Memory B cell (primary cell): ENCODE measurements at regions not wholly inside any gene's neighbourhood (a gene's known extent, or its start where the extent isn't known, plus 50 kb on each side); places are given as distances from the start of the nearest gene placed in this dataset.

Experiments
- ATAC-seq: fragments of 150-1000 bp; cut with Tn5 transposase; 2 replicates; pipeline ENCODE4 v1.10.0; 2021; ENCODE audit warnings: low read depth, mild to moderate bottlenecking, moderate library complexity
- DNase-seq, 2 donors: peaks; one replicate each; pipeline ENCODE4 v3.0.0; 2022; ENCODE audit warnings: low spot score in 2 of 2
- H3K27ac Mint-ChIP-seq: one replicate; pipeline ENCODE4 v1.8.0; 2022; ENCODE audit warnings: mild to moderate bottlenecking, moderate library complexity, mixed read lengths
- H3K27me3 Mint-ChIP-seq: one replicate; pipeline ENCODE4 v1.8.0; 2022; ENCODE audit warnings: mixed read lengths
- H3K36me3 Mint-ChIP-seq: one replicate; pipeline ENCODE4 v1.8.0; 2022; ENCODE audit warnings: mild to moderate bottlenecking, mixed read lengths
- H3K4me1 Mint-ChIP-seq: one replicate; pipeline ENCODE4 v1.8.0; 2022; ENCODE audit warnings: mixed read lengths
- H3K4me3 Mint-ChIP-seq: one replicate; pipeline ENCODE4 v1.8.0; 2022; ENCODE audit warnings: mild to moderate bottlenecking, moderate library complexity, mixed read lengths
- H3K9me3 Mint-ChIP-seq: one replicate; pipeline ENCODE4 v1.8.0; 2022; ENCODE audit warnings: mixed read lengths

DNA sequence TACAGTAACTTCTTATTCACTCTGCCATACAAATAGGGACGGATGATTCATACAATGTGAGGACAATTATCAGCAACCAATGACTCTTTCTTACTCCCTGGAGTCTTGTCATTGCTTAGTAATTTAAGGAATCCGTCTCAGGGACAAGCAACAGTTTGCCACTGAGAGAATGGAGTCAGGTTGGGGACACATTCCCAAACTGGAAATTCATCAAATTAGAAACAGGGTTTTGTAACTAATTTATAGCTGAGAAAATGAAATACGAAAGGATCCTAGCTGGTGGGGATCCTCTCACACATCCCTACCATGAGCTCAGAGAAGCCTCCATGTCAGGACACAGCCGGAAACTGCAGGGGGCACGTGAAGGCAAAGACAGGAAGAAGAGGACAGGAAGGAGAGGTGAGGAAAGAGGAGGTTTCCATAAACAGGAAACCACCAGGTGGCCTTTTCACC lies 50.4 kb upstream of the KDR start:
- H3K4me1 Mint-ChIP-seq, result no peaks in the 10 kb centered on the region
- H3K27ac Mint-ChIP-seq, result no peak overlapping the region
- H3K4me3 Mint-ChIP-seq, result no peak overlapping the region
- no peaks in the 10 kb centered on the region for H3K27me3 Mint-ChIP-seq
- DNase-seq, result no peak
- no peak for ATAC-seq
- H3K36me3 Mint-ChIP-seq, result no peaks in the 10 kb centered on the region
- H3K9me3 Mint-ChIP-seq, result no peaks in the 10 kb centered on the region

DNA sequence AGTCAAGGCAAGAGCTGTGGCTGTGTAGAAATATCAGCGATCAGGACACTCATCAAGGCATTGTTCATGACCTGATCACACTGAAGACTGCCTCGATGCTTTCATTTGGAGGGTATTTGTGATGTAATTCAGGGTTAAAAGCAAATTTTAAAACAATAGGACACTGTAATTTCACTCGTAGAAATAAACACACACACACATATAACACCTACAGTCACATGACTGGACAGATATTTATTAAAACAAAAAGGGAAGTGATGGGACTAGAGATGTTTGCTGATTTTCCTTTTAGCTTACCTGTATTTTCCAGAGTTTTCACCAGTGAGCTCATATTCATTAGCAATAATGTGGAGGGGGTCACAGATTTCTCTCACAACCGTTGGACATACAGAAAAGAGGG lies 51.1 kb upstream of the KDR start:
- H3K4me1 Mint-ChIP-seq, result no peaks in the 10 kb centered on the region
- ATAC-seq, result no peak
- no peak overlapping the region for H3K4me3 Mint-ChIP-seq
- DNase-seq, result no peak
- H3K36me3 Mint-ChIP-seq, result no peaks in the 10 kb centered on the region
- no peak overlapping the region for H3K27ac Mint-ChIP-seq
- H3K9me3 Mint-ChIP-seq, result no peaks in the 10 kb centered on the region
- H3K27me3 Mint-ChIP-seq, result no peaks in the 10 kb centered on the region

DNA sequence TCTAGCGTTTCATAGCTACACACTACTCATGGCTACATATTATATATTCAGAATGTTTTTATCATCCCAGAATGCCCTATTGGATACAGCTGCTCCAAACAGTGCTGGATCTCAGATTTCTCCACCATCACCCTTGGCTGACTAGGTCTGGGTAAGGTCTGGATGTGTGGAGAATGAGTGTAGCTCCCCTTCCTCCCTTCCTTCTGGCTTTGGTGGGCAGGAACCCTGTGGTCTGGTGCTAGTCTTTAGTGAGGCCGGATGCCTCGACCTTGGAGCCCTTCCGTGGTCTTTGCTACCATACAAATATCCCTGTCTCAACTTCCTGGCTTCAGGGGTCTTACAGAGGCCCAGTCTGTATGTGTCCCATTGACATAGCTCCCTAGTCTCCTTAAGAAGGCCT lies 52.1 kb upstream of the KDR start:
- no peaks in the 10 kb centered on the region for H3K4me1 Mint-ChIP-seq
- H3K9me3 Mint-ChIP-seq, result no peaks in the 10 kb centered on the region
- H3K4me3 Mint-ChIP-seq, result no peak overlapping the region
- H3K27me3 Mint-ChIP-seq, result no peaks in the 10 kb centered on the region
- H3K27ac Mint-ChIP-seq, result no peak overlapping the region
- ATAC-seq (no peak), DNase-seq (no peak)
- H3K36me3 Mint-ChIP-seq, result no peaks in the 10 kb centered on the region

DNA sequence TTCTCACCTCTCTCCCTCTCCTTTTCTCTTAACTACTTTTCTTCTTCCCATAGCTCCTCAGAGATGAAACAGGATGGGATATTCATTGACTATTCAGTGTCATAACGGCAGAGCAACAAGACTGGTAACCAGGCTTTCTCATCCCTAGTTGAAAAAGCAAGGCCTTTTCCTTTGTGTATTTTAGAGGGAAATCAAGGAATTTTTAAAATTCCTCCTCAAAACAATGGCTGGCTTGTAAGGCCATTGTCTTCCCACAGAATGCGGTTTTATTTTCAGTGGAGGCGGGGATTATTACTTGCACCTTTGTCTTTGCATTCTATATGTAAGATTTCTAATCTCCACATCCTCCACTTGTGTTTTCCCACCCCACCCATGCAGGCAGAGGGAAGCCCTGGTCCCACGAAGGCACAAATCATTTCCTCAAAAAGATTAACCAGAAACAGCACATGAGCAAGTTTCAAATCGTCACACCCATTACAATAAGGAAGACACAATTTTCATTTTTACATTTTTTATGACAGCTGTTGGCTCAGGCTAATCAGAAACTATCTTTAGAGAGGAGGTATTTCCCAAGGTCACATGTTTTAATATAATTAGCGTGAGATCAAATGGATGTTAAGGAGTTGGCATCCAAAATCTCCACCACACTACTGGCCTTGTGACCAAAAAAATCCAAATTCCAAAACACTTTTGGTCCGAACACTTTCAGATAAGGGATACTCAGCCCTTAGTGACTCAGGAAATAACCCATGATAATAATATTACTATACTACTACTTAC lies 53.0 kb upstream of the KDR start:
- Mint-ChIP-seq H3K4me1 (no peaks in the 10 kb centered on the region), H3K27me3 (no peaks in the 10 kb centered on the region), H3K9me3 (no peaks in the 10 kb centered on the region), H3K4me3 (no peak overlapping the region), H3K36me3 (no peaks in the 10 kb centered on the region), H3K27ac (no peak overlapping the region)
- DNase-seq, result no peak
- ATAC-seq, result no peak

DNA sequence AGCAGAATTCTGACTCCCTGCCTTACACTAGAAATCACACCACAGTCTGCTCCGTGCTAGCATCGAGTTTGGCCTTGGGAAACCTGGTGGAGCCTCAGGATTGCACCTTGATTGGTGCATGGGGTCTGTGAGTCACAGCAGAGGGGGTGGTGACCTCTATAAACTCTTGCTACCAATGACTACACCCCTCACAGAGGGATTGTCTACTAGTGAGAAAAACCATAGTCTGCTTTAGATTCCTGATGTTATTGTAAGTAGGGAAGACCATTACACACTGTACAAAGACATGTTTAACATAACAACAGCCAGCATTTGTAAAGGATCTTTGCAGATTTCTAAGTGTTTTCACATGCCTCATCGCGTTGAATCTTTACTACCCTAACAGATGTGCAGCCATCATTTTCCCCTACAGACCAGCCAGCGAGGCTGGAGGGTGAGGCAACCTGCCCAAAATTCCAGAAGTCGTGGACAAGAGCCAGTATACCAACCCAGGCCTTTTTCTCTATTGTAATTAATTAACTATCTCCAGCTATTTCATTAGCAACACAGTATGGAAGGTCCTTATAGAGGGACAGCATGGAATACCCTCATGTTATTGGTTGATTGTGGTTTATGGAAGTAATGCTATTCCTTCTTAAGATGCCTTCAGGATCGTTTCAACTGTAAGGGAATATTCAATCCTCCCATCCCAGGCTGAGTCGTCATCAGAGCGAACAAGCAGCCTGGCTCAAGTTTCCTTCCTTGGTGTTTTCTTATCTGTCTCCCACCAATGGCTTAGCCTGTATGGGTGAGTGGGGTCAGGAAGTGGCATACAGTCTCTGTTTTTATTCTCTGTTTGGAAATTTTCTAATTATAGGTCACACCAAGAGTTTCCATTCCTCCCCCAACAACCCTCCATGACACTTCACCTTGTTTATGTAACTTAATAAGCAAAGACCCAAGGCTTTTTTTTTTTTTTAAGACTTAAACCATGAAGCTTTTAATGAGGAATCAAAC lies 55.9 kb upstream of the KDR start:
- Mint-ChIP-seq H3K4me3 (no peak overlapping the region), H3K36me3 (no peaks in the 10 kb centered on the region), H3K9me3 (no peaks in the 10 kb centered on the region), H3K27me3 (peaks cover 5% of the 10 kb centered on the region), H3K4me1 (no peaks in the 10 kb centered on the region), H3K27ac (no peak overlapping the region)
- no peak for DNase-seq
- no peak for ATAC-seq

DNA sequence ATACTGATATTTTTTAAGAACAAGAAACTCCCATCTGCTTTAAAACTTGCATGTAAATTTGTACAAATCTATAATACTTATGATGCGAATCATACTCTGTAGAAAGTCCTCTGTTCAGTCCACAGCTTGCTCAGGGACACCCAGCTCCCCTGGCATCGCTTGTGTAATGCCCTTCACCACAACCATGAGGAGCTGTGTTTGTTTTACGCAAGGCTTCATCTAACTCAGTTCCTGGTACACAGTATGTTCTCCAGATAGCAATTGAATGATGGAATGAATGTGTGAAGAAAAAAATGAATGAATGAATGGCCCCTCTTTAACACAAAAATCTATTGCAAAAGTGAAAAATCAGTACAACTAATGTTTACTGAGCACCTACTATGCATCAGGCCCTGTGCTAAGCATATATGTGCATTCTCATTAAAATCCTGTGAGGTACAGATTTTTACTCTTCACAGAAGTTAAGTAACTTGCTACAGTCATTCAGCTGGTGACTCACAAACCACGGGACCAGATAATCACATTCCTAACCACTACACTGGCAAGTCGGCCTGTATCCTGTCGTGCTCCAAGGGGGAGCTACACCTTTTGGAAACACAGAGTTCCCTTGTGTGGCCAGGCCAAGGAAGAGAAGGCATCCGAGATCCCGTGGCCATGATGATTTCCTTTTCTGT lies 58.7 kb upstream of the KDR start:
- Mint-ChIP-seq H3K9me3 (no peaks in the 10 kb centered on the region), H3K27ac (no peak overlapping the region), H3K4me3 (no peak overlapping the region), H3K36me3 (no peaks in the 10 kb centered on the region), H3K27me3 (peaks cover 6% of the 10 kb centered on the region), H3K4me1 (no peaks in the 10 kb centered on the region)
- DNase-seq (no peak), ATAC-seq (no peak)

DNA sequence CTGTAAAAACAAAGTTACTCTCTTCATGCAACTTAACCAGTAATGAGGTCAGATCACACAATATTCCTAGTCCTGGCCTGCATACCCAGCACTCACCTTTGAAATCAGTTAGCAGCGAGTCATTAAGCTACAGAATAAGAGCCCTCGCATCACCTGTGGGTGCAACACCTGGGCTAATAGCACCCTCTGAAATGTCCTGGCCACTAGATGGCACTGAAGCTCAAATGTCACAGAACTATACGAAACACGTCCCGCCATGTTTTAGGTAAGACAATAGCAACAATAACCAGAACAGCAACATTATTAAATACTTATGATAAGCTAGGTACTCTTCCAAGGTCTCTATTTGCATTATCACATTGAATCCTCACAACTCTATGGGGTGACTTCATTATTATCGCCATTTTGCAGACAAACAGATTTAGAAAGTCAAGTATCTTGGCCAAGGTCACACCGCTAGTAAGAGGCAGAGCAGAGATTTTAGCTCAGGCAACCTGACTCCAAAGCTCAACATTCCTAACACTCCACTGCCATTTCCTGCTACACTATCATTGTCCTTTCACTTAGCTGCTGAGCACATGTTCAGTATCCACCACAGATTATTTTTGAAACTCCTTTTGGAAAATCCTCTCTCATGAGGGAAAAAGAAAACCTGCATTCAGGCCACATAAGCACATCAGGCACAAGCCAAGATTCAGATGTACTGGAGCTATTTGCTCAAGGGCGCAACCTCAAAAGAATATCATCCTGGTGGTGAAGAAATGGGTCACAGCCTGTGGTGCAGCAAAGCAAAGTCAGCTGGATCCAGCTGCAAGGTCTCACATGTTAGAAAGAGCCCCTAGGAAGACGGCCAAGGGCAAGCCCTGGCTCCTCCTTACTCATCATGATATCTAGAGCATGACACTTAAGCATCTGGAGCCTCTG lies 59.5 kb upstream of the KDR start:
- H3K36me3 Mint-ChIP-seq, result no peaks in the 10 kb centered on the region
- DNase-seq (no peak), ATAC-seq (peak; percentile 55)
- H3K9me3 Mint-ChIP-seq, result no peaks in the 10 kb centered on the region
- H3K27me3 Mint-ChIP-seq, result peaks cover 6% of the 10 kb centered on the region
- no peak overlapping the region for H3K27ac Mint-ChIP-seq
- no peak overlapping the region for H3K4me3 Mint-ChIP-seq
- H3K4me1 Mint-ChIP-seq, result no peaks in the 10 kb centered on the region

DNA sequence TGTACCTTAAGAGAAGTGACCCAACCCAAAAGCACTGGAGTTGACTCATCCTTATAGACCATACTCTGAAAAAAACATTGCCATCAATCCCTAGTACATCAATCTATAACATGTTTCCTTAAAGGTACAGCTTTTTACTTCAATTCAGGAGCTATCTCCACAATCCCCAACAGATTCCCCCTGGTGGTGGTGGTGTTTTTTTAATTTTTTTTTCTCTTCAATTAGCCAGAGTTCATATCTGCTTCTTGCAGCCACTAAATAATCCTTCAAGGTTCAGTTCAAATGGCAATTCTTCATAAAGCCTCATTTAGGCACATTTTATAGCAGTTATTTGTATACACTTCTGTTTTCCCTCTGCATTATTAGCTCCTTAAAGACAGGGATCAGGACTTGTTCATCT lies 60.7 kb upstream of the KDR start:
- H3K27me3 Mint-ChIP-seq, result peaks cover 10% of the 10 kb centered on the region
- H3K4me1 Mint-ChIP-seq, result no peaks in the 10 kb centered on the region
- no peak overlapping the region for H3K4me3 Mint-ChIP-seq
- no peak for DNase-seq
- H3K27ac Mint-ChIP-seq, result no peak overlapping the region
- no peaks in the 10 kb centered on the region for H3K9me3 Mint-ChIP-seq
- no peaks in the 10 kb centered on the region for H3K36me3 Mint-ChIP-seq
- no peak for ATAC-seq

DNA sequence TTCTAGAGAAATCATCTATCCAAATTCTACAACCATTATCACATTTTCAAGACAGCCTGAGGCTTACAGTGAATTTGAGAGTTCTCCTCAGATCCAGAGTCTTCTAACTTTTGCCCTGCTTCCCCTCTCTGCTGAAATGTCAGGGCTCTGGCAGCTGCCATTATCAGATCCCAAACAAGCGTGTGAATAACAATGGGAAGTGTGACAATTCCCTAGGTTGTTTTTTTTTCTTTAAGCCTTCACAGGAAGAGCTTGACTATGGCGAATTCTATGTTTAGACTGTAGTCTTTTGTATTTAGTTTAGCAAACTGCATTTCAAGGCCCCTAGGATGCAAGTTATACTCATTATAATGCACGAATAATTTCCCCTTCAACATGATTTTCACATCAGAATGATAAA lies 61.3 kb upstream of the KDR start:
- Mint-ChIP-seq H3K36me3 (no peaks in the 10 kb centered on the region), H3K4me1 (no peaks in the 10 kb centered on the region), H3K4me3 (no peak overlapping the region), H3K27me3 (peaks cover 10% of the 10 kb centered on the region), H3K27ac (no peak overlapping the region), H3K9me3 (peaks cover 1% of the 10 kb centered on the region)
- DNase-seq (no peak), ATAC-seq (no peak)

DNA sequence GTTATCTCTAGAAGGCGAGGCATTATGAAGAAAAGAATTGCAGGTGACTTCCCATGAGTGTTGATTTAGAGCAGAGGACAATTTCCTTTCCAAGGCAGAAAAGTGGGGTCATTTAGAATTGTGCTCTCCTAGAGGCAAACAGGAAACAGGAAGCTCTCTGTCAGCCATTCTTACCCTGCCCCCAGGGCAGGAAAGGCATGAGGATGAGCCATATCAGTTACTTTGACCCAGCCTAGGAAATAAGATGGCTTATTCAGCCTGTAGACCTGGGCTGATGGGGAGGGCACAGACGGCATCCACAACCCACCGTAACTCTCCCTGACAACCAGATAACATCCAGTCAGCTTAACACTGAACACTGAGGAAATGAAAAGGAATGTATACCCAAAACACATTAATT lies 88.8 kb upstream of the KDR start:
- Mint-ChIP-seq H3K27me3 (peaks cover 5% of the 10 kb centered on the region), H3K27ac (no peak overlapping the region), H3K4me1 (no peaks in the 10 kb centered on the region), H3K4me3 (no peak overlapping the region), H3K36me3 (no peaks in the 10 kb centered on the region), H3K9me3 (no peaks in the 10 kb centered on the region)
- ATAC-seq, result no peak
- no peak for DNase-seq

DNA sequence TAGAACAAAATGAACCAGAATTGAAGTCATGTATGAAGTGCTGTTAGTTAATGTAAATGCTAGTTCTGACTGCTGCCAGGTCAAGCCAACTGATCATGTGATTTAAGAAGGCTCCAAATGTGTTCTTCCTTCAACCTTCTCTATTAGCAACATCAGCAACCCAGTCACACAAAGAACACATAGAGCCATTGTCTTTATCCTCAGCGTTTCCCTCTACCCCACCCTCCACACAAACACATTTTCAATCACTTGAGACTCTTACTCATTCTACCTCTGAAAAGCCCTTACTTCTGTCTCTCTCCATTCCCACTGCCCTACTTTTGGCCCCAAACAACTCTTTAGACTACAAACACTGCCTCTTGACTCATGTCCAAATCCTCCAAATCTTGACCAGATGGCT lies 89.7 kb upstream of the KDR start:
- no peak for DNase-seq
- no peaks in the 10 kb centered on the region for H3K4me1 Mint-ChIP-seq
- H3K27me3 Mint-ChIP-seq, result peaks cover 6% of the 10 kb centered on the region

DNA sequence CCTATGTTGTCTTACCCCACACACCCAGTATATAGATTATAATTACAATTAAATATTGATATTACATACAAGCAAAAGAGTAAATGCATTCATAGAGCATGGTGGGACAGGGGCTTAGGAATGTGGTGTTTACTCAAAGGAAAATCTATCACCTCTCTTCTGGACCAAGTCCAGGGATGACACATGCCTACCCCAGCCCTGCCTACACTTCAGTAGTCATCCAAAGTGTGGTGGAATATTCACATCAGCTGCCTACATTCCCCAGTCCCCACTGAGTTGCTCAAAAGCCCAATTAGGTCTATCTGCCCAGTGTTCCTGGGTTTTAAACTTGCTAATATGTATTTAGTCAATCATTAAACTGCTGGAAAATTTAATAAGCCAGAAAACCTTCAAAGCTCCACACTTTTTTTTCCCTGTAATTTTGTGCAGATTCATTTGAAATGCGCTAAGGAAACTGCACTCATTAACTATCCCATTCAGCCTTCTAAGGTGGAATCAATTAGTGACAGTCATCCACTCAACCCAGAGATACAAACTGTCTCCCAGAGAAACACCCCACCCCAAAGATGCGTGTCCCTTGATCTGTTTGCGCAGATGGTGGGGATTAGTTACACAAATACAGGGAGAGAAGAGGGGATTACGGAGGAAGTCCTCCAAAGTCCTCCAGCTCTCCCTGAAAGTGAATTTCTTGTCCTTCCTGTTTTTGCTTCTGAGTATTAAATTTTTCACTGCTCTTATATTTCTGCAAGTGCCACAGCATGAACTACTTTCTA lies 91.7 kb upstream of the KDR start:
- peaks cover 6% of the 10 kb centered on the region for H3K27me3 Mint-ChIP-seq
- H3K4me3 Mint-ChIP-seq, result no peak overlapping the region
- no peaks in the 10 kb centered on the region for H3K36me3 Mint-ChIP-seq
- no peaks in the 10 kb centered on the region for H3K4me1 Mint-ChIP-seq
- no peak for ATAC-seq
- H3K9me3 Mint-ChIP-seq, result no peaks in the 10 kb centered on the region
- DNase-seq, result no peak
- H3K27ac Mint-ChIP-seq, result no peak overlapping the region

More for the DNA sequence above, 89.7 kb upstream of the KDR start:
- Mint-ChIP-seq H3K4me3 (no peak overlapping the region), H3K9me3 (no peaks in the 10 kb centered on the region), H3K36me3 (no peaks in the 10 kb centered on the region), H3K27ac (no peak overlapping the region)
- no peak for ATAC-seq

DNA sequence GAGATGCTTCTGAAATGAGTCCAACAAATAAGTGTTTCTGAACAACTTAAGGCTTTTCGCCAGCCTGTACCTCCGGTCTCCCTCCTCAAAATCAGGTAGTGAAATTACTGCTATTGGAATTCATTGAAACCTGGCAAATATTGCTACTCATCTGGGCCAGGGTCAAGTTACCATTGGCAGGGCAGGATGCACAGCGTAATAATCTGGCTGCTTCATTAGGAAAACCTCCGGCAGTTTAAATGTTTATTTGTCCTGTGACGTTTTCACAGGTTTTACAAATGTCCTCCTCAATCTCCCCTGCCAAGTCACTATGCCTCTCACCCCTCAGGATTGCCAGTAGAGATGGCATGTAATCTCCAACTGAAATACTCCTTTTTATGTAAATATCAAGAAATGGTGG lies 92.6 kb upstream of the KDR start:
- H3K9me3 Mint-ChIP-seq, result no peaks in the 10 kb centered on the region
- ATAC-seq (no peak), DNase-seq (no peak)
- no peak overlapping the region for H3K27ac Mint-ChIP-seq
- H3K4me1 Mint-ChIP-seq, result no peaks in the 10 kb centered on the region
- H3K36me3 Mint-ChIP-seq, result no peaks in the 10 kb centered on the region
- H3K27me3 Mint-ChIP-seq, result peaks cover 8% of the 10 kb centered on the region
- H3K4me3 Mint-ChIP-seq, result no peak overlapping the region
